ENCODE measurements at regions not wholly inside any gene's neighbourhood (a gene's known extent, or its start where the extent isn't known, plus 50 kb on each side); places are given as distances from the start of the nearest gene placed in this dataset.

DNA sequence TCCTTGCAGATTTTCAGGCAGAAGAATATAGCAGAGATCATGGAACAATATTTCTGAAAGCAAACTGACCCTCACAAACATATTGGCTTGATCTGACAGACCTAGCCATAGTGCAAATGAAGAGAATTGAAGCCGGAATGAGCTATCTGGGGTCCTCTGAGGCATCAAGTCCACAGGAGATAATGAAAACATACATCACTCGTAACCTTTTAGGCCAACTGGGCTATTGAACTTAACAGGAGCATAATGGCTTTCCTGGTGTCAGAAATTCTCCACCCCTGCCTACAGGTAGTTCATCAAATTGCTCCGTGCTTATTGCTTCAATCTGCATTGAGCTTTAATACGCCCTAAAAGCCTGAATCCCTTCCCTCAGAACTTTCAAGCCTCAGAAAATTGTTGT is 1414.6 kb upstream of the TENM4 start:
- no peak for TF ChIP-seq POLR2A (IDR thresholded peaks at IDR 0.05)
- TF ChIP-seq, protein P1, sequence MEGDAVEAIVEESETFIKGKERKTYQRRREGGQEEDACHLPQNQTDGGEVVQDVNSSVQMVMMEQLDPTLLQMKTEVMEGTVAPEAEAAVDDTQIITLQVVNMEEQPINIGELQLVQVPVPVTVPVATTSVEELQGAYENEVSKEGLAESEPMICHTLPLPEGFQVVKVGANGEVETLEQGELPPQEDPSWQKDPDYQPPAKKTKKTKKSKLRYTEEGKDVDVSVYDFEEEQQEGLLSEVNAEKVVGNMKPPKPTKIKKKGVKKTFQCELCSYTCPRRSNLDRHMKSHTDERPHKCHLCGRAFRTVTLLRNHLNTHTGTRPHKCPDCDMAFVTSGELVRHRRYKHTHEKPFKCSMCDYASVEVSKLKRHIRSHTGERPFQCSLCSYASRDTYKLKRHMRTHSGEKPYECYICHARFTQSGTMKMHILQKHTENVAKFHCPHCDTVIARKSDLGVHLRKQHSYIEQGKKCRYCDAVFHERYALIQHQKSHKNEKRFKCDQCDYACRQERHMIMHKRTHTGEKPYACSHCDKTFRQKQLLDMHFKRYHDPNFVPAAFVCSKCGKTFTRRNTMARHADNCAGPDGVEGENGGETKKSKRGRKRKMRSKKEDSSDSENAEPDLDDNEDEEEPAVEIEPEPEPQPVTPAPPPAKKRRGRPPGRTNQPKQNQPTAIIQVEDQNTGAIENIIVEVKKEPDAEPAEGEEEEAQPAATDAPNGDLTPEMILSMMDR (IDR thresholded peaks at IDR 0.05), result no peak
